ENCODE measurements at regions not wholly inside any gene's neighbourhood (a gene's known extent, or its start where the extent isn't known, plus 50 kb on each side); places are given as distances from the start of the nearest gene placed in this dataset.

DNA sequence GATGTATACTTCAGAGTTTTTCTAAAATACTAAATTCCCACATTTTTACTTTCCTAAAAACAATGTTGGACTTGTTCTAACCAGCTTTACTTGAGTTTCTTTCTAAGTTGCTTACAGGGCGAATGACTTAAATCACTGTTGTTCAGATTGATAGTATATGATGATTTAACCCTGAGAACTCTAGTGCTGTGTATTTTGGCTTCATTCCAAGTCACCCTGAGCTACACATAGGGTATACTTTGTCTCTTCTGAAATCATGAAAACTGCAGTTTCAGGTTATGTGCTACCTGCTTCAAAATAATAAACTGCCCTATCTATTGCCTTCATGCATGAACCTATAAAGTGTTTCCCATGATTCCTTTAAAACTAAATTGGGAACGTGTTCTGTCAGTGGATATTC, 162.5 kb upstream of the PDE3A start:
- no peak overlapping the region for H3K27ac ChIP-seq
- intact Hi-C loops (cut with DNase I) = no loop called here
- no peak for DNase-seq

GRCh38 chr12:20206410-20206809, 161.9 kb upstream of the PDE3A start:
- no peak overlapping the region for H3K9ac ChIP-seq (ENCODE audit: low read depth in 2 of 2, low read length in 2 of 2)
- no peak for DNase-seq
- no peak overlapping the region for H3K27ac ChIP-seq
- H3K36me3 ChIP-seq = no peaks in the 10 kb centered on the region
- intact Hi-C loops (cut with DNase I) = no loop called here
- TF ChIP-seq, protein P1, sequence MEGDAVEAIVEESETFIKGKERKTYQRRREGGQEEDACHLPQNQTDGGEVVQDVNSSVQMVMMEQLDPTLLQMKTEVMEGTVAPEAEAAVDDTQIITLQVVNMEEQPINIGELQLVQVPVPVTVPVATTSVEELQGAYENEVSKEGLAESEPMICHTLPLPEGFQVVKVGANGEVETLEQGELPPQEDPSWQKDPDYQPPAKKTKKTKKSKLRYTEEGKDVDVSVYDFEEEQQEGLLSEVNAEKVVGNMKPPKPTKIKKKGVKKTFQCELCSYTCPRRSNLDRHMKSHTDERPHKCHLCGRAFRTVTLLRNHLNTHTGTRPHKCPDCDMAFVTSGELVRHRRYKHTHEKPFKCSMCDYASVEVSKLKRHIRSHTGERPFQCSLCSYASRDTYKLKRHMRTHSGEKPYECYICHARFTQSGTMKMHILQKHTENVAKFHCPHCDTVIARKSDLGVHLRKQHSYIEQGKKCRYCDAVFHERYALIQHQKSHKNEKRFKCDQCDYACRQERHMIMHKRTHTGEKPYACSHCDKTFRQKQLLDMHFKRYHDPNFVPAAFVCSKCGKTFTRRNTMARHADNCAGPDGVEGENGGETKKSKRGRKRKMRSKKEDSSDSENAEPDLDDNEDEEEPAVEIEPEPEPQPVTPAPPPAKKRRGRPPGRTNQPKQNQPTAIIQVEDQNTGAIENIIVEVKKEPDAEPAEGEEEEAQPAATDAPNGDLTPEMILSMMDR (IDR thresholded peaks at IDR 0.05) = no peak
- no peaks in the 10 kb centered on the region for H3K4me1 ChIP-seq
- no peaks in the 10 kb centered on the region for H3K9me3 ChIP-seq
- H3K4me3 ChIP-seq = no peak overlapping the region
- H3K27me3 ChIP-seq = no peaks in the 10 kb centered on the region

More for the DNA sequence above, 162.5 kb upstream of the PDE3A start:
- no peak overlapping the region for H3K9ac ChIP-seq (ENCODE audit: low read depth in 2 of 2, low read length in 2 of 2)
- H3K4me3 ChIP-seq = no peak overlapping the region
- no peaks in the 10 kb centered on the region for H3K4me1 ChIP-seq
- no peaks in the 10 kb centered on the region for H3K36me3 ChIP-seq
- no peaks in the 10 kb centered on the region for H3K27me3 ChIP-seq
- TF ChIP-seq, protein P1 (IDR thresholded peaks at IDR 0.05) = no peak
- H3K9me3 ChIP-seq = no peaks in the 10 kb centered on the region

GRCh38 chr12:20210621-20211215, 157.6 kb upstream of the PDE3A start:
- Histone ChIP-seq H3K9ac (ENCODE audit: low read depth in 2 of 2, low read length in 2 of 2) (no peak overlapping the region), H3K36me3 (no peaks in the 10 kb centered on the region), H3K4me1 (peaks cover 4% of the 10 kb centered on the region), H3K9me3 (no peaks in the 10 kb centered on the region), H3K4me3 (no peak overlapping the region), H3K27ac (no peak overlapping the region), H3K27me3 (no peaks in the 10 kb centered on the region)
- DNase-seq = no peak
- intact Hi-C loops (cut with DNase I) = loop anchor here (10.0 kb wide), 1 partner anchor 296 kb away; no protein-coding TSS in a partner anchor
- TF ChIP-seq, protein P1 (IDR thresholded peaks at IDR 0.05) = no peak

GRCh38 chr12:20211541-20211940, 156.8 kb upstream of the PDE3A start:
- TF ChIP-seq, protein P1 (IDR thresholded peaks at IDR 0.05) = no peak
- H3K9ac ChIP-seq (ENCODE audit: low read depth in 2 of 2, low read length in 2 of 2) = no peak overlapping the region

DNA sequence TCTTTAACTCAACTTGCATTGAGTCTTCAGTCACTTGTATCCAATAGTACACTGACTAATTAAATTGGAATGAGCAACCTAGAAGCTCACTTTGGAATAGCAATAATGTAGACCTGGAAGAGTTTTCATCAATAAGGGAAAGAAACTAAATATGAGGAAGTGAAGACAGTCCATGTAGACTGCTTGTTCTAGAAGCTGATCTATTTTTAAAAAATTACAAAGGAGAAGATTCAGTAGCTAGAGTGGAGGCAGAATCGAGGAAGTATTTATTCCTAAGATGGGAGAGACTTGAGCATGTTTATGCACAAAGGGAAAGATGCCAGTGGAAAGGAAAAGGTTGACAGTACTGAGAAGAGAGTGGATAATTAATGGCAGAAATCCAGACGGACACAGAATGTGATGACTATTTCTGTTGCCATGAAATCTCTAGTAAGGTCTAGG, 156.3 kb upstream of the PDE3A start:
- TF ChIP-seq, protein P1 (IDR thresholded peaks at IDR 0.05) = no peak
- intact Hi-C loops (cut with DNase I) = loop anchor here (10.0 kb wide), 1 partner anchor 297 kb away; no protein-coding TSS in a partner anchor
- H3K27ac ChIP-seq = peak overlapping the region; percentile 42
- H3K36me3 ChIP-seq = no peaks in the 10 kb centered on the region
- no peak overlapping the region for H3K9ac ChIP-seq (ENCODE audit: low read depth in 2 of 2, low read length in 2 of 2)
- H3K27me3 ChIP-seq = no peaks in the 10 kb centered on the region
- no peak for DNase-seq
- no peaks in the 10 kb centered on the region for H3K9me3 ChIP-seq
- peaks cover 4% of the 10 kb centered on the region for H3K4me1 ChIP-seq
- H3K4me3 ChIP-seq = no peak overlapping the region

More at GRCh38 chr12:20211541-20211940, 156.8 kb upstream of the PDE3A start:
- intact Hi-C loops (cut with DNase I) = loop anchor here (10.0 kb wide), 1 partner anchor 297 kb away; no protein-coding TSS in a partner anchor
- DNase-seq = no peak
- no peak overlapping the region for H3K4me3 ChIP-seq
- H3K36me3 ChIP-seq = no peaks in the 10 kb centered on the region
- no peaks in the 10 kb centered on the region for H3K9me3 ChIP-seq
- H3K27me3 ChIP-seq = no peaks in the 10 kb centered on the region
- peak overlapping the region; percentile 42 for H3K27ac ChIP-seq
- peaks cover 4% of the 10 kb centered on the region for H3K4me1 ChIP-seq

Measured in colonic mucosa (tissue), 4 donors.